SK-N-SH (cell line): ENCODE measurements at regions not wholly inside any gene's neighbourhood (a gene's known extent, or its start where the extent isn't known, plus 50 kb on each side); places are given as distances from the start of the nearest gene placed in this dataset.

Experiments used
- CTCF ChIA-PET: fragments of 300-600, 350-600 bp; formaldehyde crosslinking; extraction: SDS; loops from one replicate; lab custom pipeline; 2021; lab: Yijun Ruan, JAX
- POLR2A ChIA-PET: fragments of 350-600 bp; sonication (Branson Sonifier 250); formaldehyde crosslinking; extraction: SDS; loops from one replicate; lab custom pipeline; 2020; ENCODE audit warnings: antibody characterized with exemption, inconsistent platforms; lab: Yijun Ruan, JAX
- DNase-seq: peaks from one replicate; pipeline ENCODE4 v3.0.0; 2012
- H2AFZ ChIP-seq: fragments of 200-600 bp; sonication (generic); 2 replicates; pipeline ENCODE4 v1.8.1; 2016; ENCODE audit warnings: antibody characterized with exemption, mild to moderate bottlenecking, low read depth
- H3F3A ChIP-seq: fragments of 200-600 bp; sonication (generic); replicated peaks from 2 replicates; pipeline ENCODE3; 2016; ENCODE audit warnings: antibody characterized with exemption, mild to moderate bottlenecking; ENCODE audit not compliant: insufficient read depth
- H3K27ac ChIP-seq, 2 experiments: fragments of 200-500 bp in 1 of 2; fragments of 200-600 bp in 1 of 2; sonication (Bioruptor generic) in 1 of 2; sonication (generic), shearing (Covaris generic) in 1 of 2; 2 replicates each; pipeline versions ENCODE4 v1.5.1 to v1.6.1; 2014 to 2016; ENCODE audit warnings: low read depth in 2 of 2, inconsistent platforms in 1 of 2, low read length in 1 of 2, mild to moderate bottlenecking in 1 of 2, mixed read lengths in 1 of 2
- H3K27me3 ChIP-seq: fragments of 200-600 bp; sonication (generic), shearing (Covaris generic); 2 replicates; pipeline ENCODE4 v1.6.1; 2016; ENCODE audit warnings: mixed run types; ENCODE audit not compliant: insufficient read depth
- H3K36me3 ChIP-seq, 2 experiments: fragments of 200-500 bp in 1 of 2; fragments of 200-600 bp in 1 of 2; sonication (Bioruptor generic) in 1 of 2; sonication (generic) in 1 of 2; replicated peaks in 1 of 2; 2 replicates each; pipeline versions ENCODE3 to v1.5.1; 2014 to 2016; ENCODE audit warnings: low read length in 1 of 2, mild to moderate bottlenecking in 1 of 2; ENCODE audit not compliant: insufficient read depth in 2 of 2, control insufficient read depth in 1 of 2
- H3K4me1 ChIP-seq, 2 experiments: fragments of 200-500 bp in 1 of 2; fragments of 200-600 bp in 1 of 2; sonication (Bioruptor generic) in 1 of 2; sonication (generic), shearing (Covaris generic) in 1 of 2; 2 replicates each; pipeline versions ENCODE4 v1.5.1 to v1.6.1; 2014 to 2016; ENCODE audit warnings: low read depth in 1 of 2, low read length in 1 of 2, mixed run types in 1 of 2; ENCODE audit not compliant: insufficient read depth in 2 of 2, control insufficient read depth in 1 of 2
- H3K4me2 ChIP-seq: fragments of 200-600 bp; sonication (generic), shearing (Covaris generic); 2 replicates; pipeline ENCODE4 v1.6.1; 2017; ENCODE audit warnings: mixed run types
- H3K4me3 ChIP-seq, 2 experiments: fragments of 200-500 bp in 1 of 2; fragments of 200-600 bp in 1 of 2; sonication (Bioruptor generic) in 1 of 2; sonication (generic), shearing (Covaris generic) in 1 of 2; 2 replicates each; pipeline versions ENCODE4 v1.5.1 to v1.8.1; 2014 to 2016; ENCODE audit warnings: low read depth in 2 of 2, inconsistent platforms in 1 of 2, low read length in 1 of 2, mild to moderate bottlenecking in 1 of 2, mixed read lengths in 1 of 2, moderate library complexity in 1 of 2
- H3K79me2 ChIP-seq: fragments of 200-600 bp; sonication (generic); 2 replicates; pipeline ENCODE4 v1.8.1; 2017; ENCODE audit warnings: mild to moderate bottlenecking; ENCODE audit not compliant: insufficient read depth
- H3K9ac ChIP-seq: fragments of 200-600 bp; sonication (generic); 2 replicates; pipeline ENCODE4 v1.6.1; 2017; ENCODE audit warnings: mixed run types
- H3K9me2 ChIP-seq: fragments of 200-600 bp; sonication (generic); 2 replicates; pipeline ENCODE4 v1.6.1; 2017; ENCODE audit warnings: mixed run types
- H3K9me3 ChIP-seq: fragments of 200-600 bp; sonication (generic); 2 replicates; pipeline ENCODE4 v1.6.1; 2017; ENCODE audit warnings: mixed run types, mild to moderate bottlenecking, moderate library complexity
- H4K20me1 ChIP-seq: fragments of 200-600 bp; sonication (generic); 2 replicates; pipeline ENCODE4 v1.6.1; 2017; ENCODE audit warnings: mild to moderate bottlenecking, mixed run types; ENCODE audit not compliant: insufficient read depth
- CHD2 ChIP-seq: fragments of 150-350 bp; IDR thresholded peaks from 2 replicates; pipeline ENCODE4 v1.6.1; 2018; ENCODE audit warnings: low read length; ENCODE audit not compliant: partially characterized antibody
- FOXM1 ChIP-seq: IDR thresholded peaks from 2 replicates; pipeline ENCODE4 v1.4.0; 2012; ENCODE audit warnings: low read depth, mild to moderate bottlenecking
- NRF1 ChIP-seq: IDR thresholded peaks from 2 replicates; pipeline ENCODE4 v1.6.1; 2012; ENCODE audit warnings: low read depth, mild to moderate bottlenecking, low read length
- POLR2AphosphoS5 ChIP-seq: IDR thresholded peaks from 2 replicates; pipeline ENCODE4 v1.6.1; 2012; ENCODE audit warnings: low read depth, low read length
- RXRA ChIP-seq: IDR thresholded peaks from 2 replicates; pipeline ENCODE4 v1.4.0; 2012; ENCODE audit warnings: low read depth, mild to moderate bottlenecking, borderline replicate concordance
- SMC3 ChIP-seq: IDR thresholded peaks from 2 replicates; pipeline ENCODE4 v1.6.1; 2012; ENCODE audit warnings: low read depth, low read length, improper control_type of control experiment
- TAF1 ChIP-seq: IDR thresholded peaks from 2 replicates; pipeline ENCODE4 v1.6.1; 2012; ENCODE audit warnings: low read depth, mild to moderate bottlenecking, low read length, moderate library complexity, borderline replicate concordance
- TEAD4 ChIP-seq: IDR thresholded peaks from 2 replicates; pipeline ENCODE4 v1.4.0; 2012; ENCODE audit warnings: mild to moderate bottlenecking, borderline replicate concordance; ENCODE audit not compliant: insufficient read depth
- YY1 ChIP-seq: IDR thresholded peaks from 2 replicates; pipeline ENCODE4 v1.4.0; 2012; ENCODE audit warnings: low read depth, mild to moderate bottlenecking
- TF ChIP-seq, protein P1 (sequence below): IDR thresholded peaks from 2 replicates; pipeline ENCODE4 v1.4.0; 2012; ENCODE audit warnings: low read depth, borderline replicate concordance
- TF ChIP-seq, protein P2 (sequence below): IDR thresholded peaks from 2 replicates; pipeline ENCODE4 v1.6.1; 2012; ENCODE audit warnings: mild to moderate bottlenecking, low read depth, low read length, moderate library complexity
- TF ChIP-seq, protein P3 (sequence below): IDR thresholded peaks from 2 replicates; pipeline ENCODE4 v1.4.0; 2012; ENCODE audit warnings: low read depth
- TF ChIP-seq, protein P4 (sequence below): fragments of 150-350 bp; IDR thresholded peaks from 2 replicates; pipeline ENCODE4 v1.6.1; 2016; ENCODE audit warnings: mild to moderate bottlenecking, low read depth, low read length

DNA sequence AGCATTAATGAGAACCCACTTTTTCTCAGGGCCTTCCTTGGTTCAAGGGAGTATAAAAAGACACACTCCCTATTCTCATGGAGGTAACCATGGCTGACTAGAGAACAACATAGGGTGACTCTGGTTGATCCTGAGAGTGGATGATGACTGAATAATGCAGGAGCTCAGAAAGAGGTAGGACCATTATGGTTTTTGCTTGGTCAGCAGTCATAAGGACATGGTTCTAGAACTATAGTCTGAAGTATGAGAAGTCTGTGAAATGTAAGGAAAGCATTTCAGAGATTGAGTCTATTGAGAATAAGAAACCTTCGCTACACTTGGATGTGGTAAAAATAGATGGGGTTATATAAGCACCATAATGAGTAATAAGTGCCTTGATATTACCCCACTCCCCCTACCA lies 184.1 kb upstream of the GPR149 start (continued):
- no peak for TF ChIP-seq POLR2AphosphoS5
- TF ChIP-seq, protein P1, sequence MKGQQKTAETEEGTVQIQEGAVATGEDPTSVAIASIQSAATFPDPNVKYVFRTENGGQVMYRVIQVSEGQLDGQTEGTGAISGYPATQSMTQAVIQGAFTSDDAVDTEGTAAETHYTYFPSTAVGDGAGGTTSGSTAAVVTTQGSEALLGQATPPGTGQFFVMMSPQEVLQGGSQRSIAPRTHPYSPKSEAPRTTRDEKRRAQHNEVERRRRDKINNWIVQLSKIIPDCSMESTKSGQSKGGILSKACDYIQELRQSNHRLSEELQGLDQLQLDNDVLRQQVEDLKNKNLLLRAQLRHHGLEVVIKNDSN, result no peak

DNA sequence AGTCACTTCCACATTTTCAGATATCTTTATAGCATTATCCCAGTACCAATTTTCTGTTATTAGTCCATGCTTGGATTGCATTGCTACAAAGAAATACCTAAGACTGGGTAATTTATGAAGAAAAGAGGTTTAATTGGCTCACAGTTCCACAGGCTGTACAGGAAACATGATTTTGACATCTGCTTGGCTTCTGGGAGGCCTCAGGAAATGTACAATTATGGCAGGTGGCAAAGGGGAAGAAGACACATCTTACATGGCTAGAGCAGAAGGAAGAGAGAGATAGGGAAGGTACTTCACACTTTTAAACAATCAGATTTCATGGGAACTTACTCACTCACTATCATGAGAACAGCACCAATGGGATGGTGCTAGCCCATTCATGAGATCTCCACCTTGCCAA lies 172.3 kb upstream of the GPR149 start:
- Histone ChIP-seq H3K4me3 (no peak overlapping the region), H2AFZ (no peak overlapping the region), H3F3A (no peaks in the 10 kb centered on the region), H3K9ac (no peak overlapping the region), H3K36me3 (no peaks in the 10 kb centered on the region), H3K4me2 (no peak overlapping the region), H3K9me3 (no peaks in the 10 kb centered on the region), H3K27ac (no peak overlapping the region), H3K4me1 (no peaks in the 10 kb centered on the region), H3K79me2 (no peaks in the 10 kb centered on the region), H3K27me3 (no peaks in the 10 kb centered on the region), H3K9me2 (no peaks in the 10 kb centered on the region; the same call in 1 of the 2 replicates), H4K20me1 (no peaks in the 10 kb centered on the region)
- DNase-seq, result no peak
- POLR2A ChIA-PET, result no interaction called here
- CTCF ChIA-PET, result no interaction called here
- TF ChIP-seq CHD2, result no peak
- TF ChIP-seq, protein P1, result no peak
- no peak for TF ChIP-seq TEAD4
- no peak for TF ChIP-seq TAF1
- TF ChIP-seq, protein P2, sequence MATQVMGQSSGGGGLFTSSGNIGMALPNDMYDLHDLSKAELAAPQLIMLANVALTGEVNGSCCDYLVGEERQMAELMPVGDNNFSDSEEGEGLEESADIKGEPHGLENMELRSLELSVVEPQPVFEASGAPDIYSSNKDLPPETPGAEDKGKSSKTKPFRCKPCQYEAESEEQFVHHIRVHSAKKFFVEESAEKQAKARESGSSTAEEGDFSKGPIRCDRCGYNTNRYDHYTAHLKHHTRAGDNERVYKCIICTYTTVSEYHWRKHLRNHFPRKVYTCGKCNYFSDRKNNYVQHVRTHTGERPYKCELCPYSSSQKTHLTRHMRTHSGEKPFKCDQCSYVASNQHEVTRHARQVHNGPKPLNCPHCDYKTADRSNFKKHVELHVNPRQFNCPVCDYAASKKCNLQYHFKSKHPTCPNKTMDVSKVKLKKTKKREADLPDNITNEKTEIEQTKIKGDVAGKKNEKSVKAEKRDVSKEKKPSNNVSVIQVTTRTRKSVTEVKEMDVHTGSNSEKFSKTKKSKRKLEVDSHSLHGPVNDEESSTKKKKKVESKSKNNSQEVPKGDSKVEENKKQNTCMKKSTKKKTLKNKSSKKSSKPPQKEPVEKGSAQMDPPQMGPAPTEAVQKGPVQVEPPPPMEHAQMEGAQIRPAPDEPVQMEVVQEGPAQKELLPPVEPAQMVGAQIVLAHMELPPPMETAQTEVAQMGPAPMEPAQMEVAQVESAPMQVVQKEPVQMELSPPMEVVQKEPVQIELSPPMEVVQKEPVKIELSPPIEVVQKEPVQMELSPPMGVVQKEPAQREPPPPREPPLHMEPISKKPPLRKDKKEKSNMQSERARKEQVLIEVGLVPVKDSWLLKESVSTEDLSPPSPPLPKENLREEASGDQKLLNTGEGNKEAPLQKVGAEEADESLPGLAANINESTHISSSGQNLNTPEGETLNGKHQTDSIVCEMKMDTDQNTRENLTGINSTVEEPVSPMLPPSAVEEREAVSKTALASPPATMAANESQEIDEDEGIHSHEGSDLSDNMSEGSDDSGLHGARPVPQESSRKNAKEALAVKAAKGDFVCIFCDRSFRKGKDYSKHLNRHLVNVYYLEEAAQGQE, result no peak
- no peak for TF ChIP-seq NRF1
- no peak for TF ChIP-seq POLR2AphosphoS5
- no peak for TF ChIP-seq RXRA
- TF ChIP-seq SMC3, result no peak
- no peak for TF ChIP-seq FOXM1
- TF ChIP-seq, protein P3, sequence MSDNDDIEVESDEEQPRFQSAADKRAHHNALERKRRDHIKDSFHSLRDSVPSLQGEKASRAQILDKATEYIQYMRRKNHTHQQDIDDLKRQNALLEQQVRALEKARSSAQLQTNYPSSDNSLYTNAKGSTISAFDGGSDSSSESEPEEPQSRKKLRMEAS, result no peak
- no peak for TF ChIP-seq YY1
- TF ChIP-seq, protein P4, sequence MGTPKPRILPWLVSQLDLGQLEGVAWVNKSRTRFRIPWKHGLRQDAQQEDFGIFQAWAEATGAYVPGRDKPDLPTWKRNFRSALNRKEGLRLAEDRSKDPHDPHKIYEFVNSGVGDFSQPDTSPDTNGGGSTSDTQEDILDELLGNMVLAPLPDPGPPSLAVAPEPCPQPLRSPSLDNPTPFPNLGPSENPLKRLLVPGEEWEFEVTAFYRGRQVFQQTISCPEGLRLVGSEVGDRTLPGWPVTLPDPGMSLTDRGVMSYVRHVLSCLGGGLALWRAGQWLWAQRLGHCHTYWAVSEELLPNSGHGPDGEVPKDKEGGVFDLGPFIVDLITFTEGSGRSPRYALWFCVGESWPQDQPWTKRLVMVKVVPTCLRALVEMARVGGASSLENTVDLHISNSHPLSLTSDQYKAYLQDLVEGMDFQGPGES, result no peak
